ENCODE measurements at regions not wholly inside any gene's neighbourhood (a gene's known extent, or its start where the extent isn't known, plus 50 kb on each side); places are given as distances from the start of the nearest gene placed in this dataset.
"Not testable (repeated sequence)": the region's sequence is repeated elsewhere in the genome, so short reads cannot be mapped to it uniquely, and the experiment has no call there.

DNA sequence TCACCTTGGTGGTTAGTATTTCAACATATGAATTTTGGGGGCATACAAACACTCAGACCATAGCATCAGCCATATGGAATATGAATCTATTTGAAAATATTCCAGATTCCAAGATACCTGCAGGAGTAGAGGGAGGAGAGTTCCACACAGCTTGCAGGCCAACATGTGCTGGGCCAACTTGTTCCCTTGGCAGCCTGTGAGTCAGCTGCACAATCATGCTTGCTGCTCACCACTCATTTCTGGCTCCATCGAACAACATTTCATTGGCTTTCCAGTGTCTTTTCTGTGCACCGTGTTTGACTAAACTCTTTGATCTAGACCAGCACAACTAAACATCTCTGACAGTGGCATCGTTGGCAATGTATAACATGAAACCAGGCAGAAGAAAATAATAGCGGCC lies 282.5 kb upstream of the RASGEF1B start:
- no peak for DNase-seq

DNA sequence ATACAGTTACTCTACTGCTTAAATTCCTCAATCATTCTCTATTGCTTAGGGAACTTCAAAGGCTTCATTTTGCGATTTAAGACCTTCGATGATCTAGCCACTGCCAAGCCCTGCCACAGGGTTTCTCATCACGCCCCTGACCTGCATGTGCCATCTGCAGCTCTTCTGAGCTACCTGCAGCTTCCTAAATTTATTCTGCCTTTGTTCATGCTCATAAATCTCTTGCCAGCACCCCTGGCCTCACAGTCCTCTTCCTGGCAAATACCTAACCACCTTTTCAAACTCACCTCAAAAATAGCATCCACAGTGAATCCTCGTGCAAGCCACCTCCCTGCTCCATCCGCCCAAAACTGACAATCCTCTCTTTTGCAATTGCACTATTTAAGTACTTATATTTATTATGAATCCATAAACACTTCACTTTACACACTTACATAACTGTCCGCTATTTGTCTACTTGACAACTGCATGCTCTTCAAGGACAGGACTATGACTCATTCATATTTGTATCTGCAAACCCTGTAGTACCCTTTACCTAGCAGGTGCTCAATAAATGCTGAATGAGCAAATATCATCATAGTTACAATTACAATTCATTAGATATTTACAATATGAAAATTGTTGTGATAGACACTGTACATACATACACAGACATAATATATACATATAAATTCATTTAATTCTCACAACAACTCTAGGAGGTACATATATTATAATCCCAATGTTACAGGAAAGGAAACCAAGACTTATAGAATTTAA lies 280.0 kb upstream of the RASGEF1B start:
- no peak for DNase-seq

DNA sequence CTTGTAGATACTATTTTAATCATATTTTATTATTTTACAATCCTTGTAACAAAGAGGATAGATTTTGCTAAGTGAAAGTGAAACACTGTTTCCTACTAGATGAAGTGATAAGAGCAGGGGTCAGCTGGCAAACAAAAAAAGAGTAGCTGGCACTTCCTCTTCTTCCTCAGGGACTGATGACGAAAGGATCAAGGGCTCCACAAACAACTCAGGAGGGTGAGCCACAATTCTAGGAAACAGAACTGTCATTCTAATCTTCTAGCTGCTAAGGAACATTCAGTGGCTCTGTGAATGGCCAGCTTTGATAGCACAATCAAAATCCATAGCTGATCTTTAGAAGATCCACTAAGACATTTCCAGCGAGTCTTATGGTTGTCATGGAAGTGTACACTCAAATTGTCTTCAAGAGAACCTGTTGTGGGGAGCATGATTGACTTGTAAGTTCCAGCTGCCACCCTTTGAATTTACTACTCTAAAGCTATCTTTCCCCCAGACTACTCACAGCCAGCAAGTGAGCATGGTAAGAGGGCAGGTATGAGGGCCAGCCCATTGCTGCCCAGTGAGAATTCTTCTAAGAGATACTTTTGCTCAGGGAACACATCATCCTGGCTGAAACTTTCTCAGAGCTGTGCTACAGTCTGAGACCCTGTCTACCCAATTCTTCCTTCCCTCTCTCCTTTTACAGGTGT lies 275.7 kb upstream of the RASGEF1B start:
- DNase-seq, result no peak

DNA sequence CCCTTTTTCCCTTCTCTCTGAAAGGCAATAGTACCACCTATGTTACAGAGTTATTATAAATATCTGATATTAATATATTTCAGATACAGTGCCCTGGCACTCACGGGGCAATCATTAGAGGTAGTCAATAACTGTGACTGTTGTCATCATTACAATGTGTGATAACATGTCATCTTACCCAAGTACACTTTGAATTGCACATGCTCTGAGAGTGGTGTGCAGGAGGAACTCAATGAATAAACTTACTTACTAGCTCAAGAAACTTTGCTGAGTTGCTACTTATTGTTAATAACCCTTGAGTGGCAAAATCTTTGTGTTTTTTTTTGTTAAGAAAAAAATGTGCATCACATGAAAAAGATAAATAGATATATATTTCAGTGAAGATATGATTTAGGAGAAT lies 275.1 kb upstream of the RASGEF1B start:
- no peak for DNase-seq

DNA sequence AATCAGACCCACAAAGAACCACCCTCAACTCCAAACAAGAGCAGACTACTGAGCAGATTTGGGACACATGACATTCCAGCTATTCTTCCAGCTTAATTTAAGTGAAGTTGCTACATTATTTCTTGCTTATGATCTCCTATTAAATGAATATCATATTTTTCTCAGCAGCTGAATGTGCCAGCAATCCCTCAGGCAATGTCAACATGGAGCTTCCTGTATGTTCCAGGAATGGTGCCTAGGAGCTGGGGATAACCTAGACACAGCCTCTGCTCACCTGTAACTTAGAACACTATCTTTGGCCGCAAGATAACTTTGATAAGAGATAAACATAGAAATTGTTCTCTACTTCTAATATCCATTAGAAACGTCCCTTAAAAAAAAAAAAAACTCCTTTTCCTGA lies 274.4 kb upstream of the RASGEF1B start:
- DNase-seq, result no peak

DNA sequence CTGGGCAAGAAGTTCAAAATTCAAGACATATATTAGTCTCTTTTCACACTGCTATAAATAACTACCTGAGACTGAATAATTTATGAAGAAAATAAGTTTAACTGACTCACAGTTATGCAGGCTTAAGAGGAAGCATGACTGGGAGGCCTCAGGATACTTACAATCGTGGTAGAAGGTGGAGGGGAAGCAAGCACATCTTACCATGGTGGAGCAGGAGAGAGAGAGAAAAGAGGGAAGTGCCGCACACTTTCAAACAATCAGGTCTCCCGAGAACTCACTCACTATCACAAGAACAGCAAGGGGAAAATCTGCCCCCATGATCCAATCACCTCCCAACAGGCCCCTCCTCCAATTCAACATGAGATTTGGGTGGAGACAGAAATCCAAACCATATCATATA lies 273.3 kb upstream of the RASGEF1B start:
- no peak for DNase-seq

DNA sequence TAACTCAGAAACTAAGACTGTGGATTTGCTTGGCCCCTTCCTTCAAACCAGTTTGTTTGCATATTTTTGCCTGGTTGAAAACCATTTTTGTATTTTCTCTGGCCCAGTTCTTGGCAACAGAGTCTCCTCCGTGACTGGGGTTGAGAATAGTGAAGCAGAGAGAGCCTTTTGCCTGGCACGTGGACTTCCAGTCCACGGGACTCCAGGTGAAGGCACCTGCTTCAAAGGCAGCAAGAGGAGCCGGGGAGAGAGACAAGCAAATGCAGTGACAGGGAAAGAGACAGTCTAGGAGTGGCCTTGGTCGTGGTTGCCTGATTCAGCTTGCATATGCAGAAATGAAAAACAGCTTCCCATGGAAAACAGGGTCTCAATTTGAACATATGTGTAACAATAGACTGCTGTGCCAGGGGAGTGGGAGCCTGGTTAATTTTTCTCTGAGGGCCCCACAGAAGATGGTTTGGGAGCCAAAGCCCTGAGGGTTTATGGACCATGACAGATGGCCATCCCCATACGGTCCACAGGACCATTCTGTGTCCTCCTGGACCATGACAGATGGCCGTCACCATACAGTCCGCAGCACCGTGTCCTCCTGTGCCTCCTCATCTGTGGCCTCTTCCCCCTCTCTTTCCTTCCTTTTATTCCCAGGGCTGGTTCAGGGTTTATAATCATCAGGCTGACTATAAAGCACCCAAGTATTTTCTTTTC lies 272.2 kb upstream of the RASGEF1B start:
- no peak for DNase-seq

DNA sequence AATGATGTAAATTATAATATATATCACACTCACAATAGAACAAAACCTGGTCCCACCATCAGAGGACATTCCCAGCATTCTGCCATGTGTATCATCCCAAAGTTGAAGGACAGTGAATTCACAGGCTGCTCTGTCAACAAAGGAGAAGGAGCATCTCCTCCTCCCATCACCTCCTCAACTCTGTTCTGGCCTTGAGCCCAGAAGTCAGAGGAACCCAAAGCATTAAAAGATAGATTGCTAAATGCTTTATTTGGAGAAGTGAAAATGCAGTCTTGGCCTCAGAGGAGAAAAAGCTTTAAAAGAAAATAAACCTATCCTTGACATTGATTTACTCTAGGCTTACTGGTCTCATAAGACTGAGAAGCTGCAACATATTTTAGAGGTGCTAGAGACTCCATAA lies 268.8 kb upstream of the RASGEF1B start:
- no peak for DNase-seq

DNA sequence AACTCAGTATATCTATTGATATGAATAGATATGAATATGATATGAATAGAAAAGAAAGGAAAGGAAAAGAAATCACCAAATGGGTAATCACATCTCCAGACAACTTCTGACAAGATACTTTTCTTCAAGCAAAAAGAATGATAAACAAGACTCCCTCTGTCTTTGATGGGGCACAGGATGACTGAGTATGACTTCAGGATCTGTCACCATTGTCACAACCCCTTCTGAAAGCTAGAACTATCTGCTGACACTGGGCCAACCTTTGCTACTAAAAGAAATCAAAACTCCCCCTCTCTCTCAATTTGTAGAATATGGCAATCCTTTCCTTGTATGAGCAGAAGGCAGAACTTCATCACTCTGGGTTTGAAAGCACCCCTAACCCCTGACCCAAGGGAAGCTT lies 267.2 kb upstream of the RASGEF1B start:
- DNase-seq, result no peak

DNA sequence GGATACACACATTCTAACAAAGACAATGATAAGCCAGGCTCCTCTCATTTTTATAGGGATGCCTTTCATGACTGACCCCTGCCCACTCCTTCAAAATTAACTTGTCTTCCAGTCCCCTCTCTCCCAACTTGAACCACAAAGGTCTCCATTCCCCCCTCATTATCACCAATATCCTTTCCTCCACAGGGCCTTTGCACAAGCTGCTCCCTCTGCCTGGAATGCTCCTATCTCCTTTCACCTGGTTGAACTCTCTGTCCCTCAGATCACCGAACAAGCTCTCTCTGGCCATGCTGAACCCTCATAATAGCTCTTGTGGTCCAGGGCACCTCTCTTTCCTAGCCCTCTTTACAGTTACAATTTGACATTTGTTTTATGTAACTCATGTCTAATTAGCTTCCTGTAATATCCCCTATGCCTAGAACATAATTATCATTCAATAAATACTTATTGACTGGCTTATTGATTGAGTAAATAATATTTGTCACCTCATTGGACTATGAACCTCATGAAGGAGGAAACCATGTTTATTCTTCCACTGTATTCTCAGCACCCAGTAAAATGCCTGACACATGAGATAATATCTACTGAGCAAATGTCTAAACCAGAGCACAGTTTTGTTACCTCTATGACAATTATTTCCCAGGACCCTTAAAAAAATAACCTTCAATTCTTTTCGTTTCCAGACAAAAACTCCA lies 266.3 kb upstream of the RASGEF1B start:
- no peak for DNase-seq

DNA sequence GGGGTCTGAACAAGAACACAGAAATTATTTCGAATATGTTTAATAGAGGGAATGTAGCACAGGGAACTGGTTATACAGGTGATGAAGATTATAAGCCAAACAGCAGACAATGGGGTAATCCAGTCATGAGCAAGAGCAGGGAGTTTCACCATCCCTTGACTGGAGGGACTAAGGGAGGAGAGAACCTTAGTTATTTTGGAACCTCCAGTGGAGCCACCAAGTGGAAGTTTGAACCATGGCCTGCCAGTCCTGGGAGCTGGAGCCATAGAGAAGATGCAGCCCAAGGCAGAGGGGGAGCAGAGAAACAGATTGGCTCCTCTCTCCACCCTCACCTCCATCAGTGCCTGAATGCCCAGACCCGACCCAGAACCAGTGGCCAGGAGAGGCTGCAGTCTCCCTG lies 264.6 kb upstream of the RASGEF1B start:
- no peak for DNase-seq

DNA sequence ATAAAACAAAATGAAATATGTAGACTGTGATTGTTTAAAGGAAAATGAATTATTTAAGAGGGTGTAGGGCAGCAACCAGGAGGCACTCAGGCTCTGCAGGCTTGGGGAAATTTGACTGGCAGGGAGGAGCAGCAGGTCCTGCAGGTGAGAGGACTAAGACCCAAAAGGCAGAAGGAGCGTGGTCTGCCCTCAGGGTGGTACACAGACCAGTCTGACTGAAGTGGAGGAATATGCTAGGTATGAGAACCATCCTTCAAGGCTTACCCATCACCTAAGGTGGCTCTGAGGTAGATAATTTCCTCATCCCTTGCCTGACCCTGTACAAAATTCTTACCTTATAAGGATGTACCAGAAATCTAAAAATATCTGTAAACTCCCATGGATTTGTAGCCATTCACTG lies 261.3 kb upstream of the RASGEF1B start:
- no peak for DNase-seq

DNA sequence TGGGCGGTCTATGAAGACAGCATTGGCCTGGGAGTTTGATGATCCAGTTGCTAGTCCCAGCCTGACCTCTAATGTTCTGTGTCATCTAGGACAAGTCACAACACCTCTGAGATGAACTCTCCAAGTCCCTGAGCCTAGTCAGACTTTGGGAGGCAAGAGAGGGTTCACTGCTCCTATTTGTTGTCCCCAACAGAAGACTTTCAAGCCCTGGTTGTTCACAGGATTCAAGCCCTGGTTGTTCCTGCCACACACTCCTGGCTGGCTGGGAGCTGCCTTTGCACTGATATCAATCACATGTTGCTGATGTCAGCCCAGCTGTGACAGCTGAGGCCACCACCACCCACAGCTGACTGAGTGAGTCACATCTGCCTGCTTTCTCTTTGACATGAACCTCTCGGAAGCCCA lies 253.2 kb upstream of the RASGEF1B start:
- DNase-seq, result peak; percentile 55 to 58

DNA sequence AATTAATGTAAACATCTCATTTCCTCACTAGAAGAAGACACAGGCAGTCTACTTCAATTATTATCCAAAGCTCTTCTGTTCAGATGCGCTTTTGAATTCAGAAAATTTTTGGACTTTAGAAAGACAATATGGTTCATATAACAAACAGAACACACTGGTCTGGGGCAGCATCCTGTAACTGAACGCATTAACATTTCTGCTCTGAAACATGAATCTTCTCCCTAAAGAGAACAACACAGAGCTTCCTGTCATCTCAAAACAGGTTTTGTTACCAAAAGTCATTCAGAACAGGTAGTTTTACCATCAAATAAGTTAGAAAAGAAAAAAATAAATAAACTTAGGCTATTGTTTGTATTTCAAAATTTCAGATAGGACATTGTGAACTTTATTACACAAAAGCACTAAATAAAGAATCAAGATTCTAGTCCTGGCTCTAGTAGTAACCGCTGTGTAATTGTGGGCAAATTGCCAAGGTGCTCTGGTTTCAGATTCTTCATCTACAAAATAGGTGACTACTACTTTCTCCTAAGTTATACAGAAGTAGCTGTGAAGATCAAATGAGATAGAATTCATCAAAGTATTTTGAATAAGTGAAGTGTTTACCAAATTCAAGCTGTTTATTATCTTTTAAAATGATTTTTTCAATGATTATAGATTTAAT lies 252.3 kb upstream of the RASGEF1B start:
- DNase-seq, result peak; percentile 24 to 36

DNA sequence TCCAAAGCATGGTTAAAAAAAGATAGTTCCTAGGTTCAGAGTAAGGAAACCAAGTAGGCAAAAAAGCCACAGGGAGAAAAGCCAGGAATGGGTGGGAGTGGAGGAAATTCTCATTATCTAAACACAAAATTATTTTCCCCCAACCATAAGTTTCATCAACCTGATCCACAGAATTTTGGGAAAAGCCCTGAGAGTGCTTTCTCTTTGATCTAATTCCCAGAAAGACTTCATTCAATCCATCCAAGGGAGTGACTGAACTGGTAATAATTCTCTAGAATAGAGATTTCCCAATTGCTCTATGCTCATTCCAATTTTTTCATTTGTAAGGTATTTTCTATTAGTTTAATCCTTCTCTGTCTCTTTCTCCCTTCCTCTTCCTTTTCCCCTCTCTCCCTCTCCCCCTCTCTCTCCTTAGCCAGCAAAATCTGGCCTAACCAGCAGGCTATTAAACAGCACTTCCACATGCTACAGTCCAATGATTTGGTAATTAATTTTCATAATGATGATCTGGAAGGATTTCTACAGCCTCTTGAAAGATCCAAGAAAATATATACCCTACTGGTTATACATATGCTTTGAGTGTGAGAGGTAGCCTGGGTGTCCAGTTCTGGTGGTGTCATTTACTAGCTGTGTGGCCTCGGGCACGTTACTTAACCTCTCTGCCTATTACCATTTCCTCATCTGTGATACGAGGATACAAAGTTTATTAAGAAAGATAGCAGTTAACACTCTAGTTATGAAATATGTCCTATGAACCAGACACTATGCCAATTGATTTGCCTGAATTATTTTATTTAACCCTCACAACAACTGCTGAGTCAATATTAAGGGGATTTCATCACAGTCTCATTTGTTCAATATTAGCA lies 251.5 kb upstream of the RASGEF1B start:
- no peak for DNase-seq

DNA sequence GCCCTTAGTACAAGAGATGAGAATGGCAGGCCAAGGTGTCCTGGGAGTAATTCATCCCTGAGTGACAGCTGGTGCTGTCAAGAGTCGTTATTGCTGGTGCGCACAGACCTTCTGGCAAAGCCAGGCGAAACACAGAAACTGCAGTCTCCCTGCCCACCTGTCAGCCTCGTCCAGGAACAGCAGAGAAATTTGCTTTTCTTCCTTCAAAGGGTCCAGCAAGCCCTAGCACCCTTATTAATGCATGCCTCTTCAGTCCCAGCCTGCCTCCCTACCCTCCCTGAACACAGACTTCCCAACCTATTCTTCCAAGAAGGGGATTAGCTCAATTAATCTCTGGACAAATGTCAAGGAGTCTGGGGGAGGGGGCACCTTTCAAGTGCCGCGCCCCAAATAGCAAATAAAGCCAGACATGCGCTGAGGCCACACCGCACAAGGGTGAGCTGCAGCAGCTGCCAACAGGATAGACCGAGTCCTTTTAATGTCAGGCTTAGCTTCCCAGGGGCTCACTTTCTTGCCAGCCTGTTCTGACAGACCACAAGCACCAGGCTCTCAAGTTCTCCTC lies 250.7 kb upstream of the RASGEF1B start:
- no peak for DNase-seq

DNA sequence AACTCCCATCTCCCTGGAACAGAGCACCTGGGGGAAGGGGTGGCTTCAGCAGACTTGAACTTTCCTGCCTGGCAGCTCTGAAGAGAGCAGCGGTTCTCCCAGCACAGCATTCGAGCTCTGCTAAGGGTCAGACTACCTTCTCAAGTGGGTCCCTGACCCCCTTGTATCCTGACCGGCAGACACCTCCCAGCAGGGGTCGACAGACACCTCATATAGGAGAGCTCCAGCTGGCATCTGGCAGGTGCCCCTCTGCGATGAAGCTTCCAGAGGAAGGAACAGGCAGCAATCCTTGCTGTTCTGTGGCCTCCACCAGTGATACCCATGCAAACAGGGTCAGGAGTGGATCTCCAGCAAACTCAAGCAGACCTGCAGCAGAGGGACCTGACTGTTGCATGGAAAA lies 244.1 kb upstream of the RASGEF1B start:
- no peak for DNase-seq

DNA sequence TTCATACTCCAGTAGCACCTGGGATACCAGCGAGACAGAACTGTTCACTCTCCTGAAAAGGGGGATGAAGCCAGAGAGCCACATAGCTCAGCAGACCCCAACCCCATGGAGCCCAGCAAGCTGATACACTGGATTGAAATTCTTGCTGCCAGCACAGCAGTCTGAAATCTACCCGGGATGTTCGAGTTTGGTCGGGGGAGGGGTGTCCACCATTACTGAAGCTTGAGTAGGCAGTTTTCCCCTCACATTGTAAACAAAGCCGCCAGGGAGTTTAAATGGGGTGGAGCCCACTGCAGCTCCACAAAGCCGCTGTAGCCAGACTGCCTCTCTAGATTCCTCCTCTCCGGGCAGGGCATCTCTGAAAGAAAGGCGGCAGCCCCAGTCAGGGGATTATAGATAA lies 243.7 kb upstream of the RASGEF1B start:
- DNase-seq, result not testable (repeated sequence)

DNA sequence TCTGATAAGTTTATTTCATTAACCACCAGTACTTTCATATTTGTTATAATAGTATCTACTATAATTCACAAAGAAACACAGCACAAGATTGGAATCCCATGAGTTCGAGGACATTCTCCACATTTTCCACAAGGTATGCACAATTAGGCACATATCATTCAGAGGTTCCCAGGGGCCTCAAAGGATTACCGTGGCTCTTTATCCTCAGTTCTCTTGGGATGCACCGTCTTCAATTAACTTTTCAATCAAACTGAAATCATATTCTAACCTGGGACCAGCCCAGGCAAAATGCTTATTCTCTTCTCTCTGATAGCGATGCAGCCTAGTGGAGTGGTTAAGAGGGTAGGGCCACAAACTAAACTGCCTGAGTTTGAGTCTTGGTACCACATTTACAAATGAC lies 242.6 kb upstream of the RASGEF1B start:
- no peak for DNase-seq

DNA sequence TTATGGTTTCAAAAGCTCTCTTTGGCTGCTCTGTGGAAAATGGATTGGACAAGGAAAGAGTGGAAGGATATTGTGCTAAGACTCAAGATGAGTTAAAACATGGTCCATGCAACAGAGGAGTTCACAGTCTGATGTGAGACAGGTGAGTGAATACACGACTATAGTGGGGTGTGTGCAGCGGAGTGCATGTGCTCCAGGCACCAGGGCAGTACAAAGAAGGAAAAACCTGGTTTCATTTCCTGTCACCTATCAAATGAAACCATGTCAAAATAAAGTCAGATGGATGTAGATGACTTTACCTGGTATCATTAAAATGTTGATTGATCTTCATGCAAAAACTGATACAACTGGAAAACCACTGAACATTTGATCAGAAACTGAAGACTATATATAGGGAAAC lies 241.0 kb upstream of the RASGEF1B start:
- DNase-seq, result no peak

DNA sequence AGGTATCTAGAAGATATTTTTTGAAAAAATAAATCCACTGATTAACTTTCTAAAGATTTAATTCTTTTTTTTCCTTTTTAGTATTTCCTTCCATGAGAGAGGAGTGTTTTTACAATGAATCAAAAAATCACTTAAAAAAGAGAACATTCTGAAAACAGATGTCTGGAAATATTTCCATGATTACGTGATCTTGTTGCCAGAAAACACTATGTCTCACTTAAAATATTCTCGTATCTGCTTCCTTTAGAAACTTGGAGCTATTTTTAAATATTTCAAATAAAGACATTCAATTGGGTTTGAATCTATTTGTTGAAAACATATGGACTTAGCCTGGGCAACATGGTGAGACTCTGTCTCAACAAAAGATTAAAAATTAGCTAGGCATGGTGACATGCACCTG lies 232.8 kb upstream of the RASGEF1B start:
- no peak for DNase-seq

DNA sequence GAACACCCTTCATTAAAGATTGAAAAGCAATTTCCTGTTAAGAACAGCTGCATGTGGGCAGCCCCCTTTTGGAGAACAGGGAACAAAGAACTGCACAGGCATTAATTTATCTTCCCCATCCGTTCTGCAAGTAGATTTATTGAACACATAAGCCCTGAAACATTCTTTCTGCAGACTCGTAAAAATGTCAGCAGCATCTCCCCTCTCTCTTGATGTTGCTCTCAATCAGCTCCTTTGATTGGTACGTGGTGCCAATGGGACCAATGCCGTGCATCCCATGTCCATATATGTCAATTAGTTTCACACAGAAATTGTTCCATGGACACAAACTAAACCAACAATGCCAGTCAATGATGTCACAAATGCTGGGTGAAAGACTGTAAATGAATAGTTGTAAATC lies 228.5 kb upstream of the RASGEF1B start:
- no peak for DNase-seq
